NCI-H2227 (cell line): ENCODE measurements at regions not wholly inside any gene's neighbourhood (a gene's known extent, or its start where the extent isn't known, plus 50 kb on each side); places are given as distances from the start of the nearest gene placed in this dataset.

Experiments
- DNase-seq: peaks from one replicate; lab custom pipeline; 2025; ENCODE audit not compliant: unreplicated experiment; lab: John Stamatoyannopoulos, UW

DNA sequence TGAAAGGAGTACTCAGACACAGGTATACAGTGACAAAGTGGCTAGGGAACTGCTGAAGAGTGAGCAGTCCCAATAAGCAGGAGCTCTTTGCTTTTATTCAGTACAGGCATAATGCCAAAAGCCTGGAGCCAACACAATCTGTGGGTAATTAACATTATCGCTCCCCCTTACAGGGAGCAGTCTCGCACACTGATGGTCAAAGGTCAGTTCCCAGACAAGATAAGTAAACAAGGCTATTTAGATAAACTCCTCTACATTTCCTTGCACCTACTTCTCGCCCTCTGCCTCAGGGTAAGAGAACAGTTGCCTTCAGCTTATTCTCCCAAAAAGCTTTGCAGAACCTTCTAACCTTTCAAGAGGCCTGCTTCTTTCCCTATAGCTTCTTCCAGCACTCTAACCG is 73.9 kb upstream of the TAF9B start:
- DNase-seq: no peak

DNA sequence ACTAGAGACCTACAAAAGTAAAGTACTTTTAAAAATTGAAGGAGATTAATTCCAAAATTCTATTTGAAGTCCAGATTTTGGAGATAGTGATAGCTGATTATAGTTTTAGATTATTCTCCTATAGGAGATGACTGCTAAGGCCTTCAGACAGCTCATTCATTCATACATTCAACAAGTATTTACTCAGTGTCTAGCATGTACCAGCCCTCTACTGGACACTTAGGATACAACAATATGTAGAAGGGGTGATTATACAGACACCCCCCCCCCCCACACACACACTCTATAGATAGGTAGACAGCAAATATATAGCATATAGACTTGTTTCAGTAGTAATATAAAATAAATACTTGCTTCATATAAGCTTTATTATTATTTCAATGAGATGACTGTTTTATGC is 60.4 kb upstream of the TAF9B start:
- peak; percentile 8 for DNase-seq
